RWPE2 (cell line): ENCODE measurements at regions not wholly inside any gene's neighbourhood (a gene's known extent, or its start where the extent isn't known, plus 50 kb on each side); places are given as distances from the start of the nearest gene placed in this dataset.
A peak's percentile ranks its signal among the peaks of the same experiment; 100 is the strongest.

Experiments used
- ATAC-seq: fragments of 200-7000 bp; cut with Tn5 transposase; 3 replicates; pipeline ENCODE4 v1.9.1; 2021; ENCODE audit warnings: low read depth
- DNase-seq: peaks from one replicate; pipeline ENCODE4 v3.0.0-alpha.2; 2020; ENCODE audit warnings: low spot score
- H3K27ac ChIP-seq: fragments of 450-650 bp; 2 replicates; pipeline ENCODE4 v1.5.1; 2017; ENCODE audit warnings: mild to moderate bottlenecking; ENCODE audit not compliant: poor library complexity, severe bottlenecking
- H3K27me3 ChIP-seq: fragments of 250-450 bp; sonication (Bioruptor Pico); 2 replicates; pipeline ENCODE4 v1.5.1; 2021; ENCODE audit warnings: mild to moderate bottlenecking, moderate library complexity; ENCODE audit not compliant: insufficient read depth, poor library complexity, severe bottlenecking
- H3K36me3 ChIP-seq: fragments of 250-450 bp; sonication (Bioruptor Pico); 2 replicates; pipeline ENCODE4 v1.5.1; 2020; ENCODE audit warnings: low read depth, mild to moderate bottlenecking, moderate library complexity
- H3K4me1 ChIP-seq: fragments of 250-450 bp; sonication (Bioruptor Pico); 2 replicates; pipeline ENCODE4 v1.5.1; 2021; ENCODE audit warnings: mild to moderate bottlenecking, moderate library complexity; ENCODE audit not compliant: insufficient read depth, poor library complexity, severe bottlenecking
- H3K4me3 ChIP-seq: fragments of 250-450 bp; sonication (Bioruptor Pico); 2 replicates; pipeline ENCODE4 v1.5.1; 2021; ENCODE audit warnings: mild to moderate bottlenecking, moderate library complexity; ENCODE audit not compliant: severe bottlenecking
- H3K9me3 ChIP-seq: fragments of 250-450 bp; sonication (Bioruptor Pico); 2 replicates; pipeline ENCODE4 v1.5.1; 2021; ENCODE audit warnings: mild to moderate bottlenecking, moderate library complexity; ENCODE audit not compliant: severe bottlenecking
- CTCF ChIP-seq: fragments of 450-650 bp; IDR thresholded peaks from one replicate; pipeline ENCODE4 v1.5.1; 2017; ENCODE audit warnings: mild to moderate bottlenecking, moderate library complexity; ENCODE audit not compliant: poor library complexity, severe bottlenecking

DNA sequence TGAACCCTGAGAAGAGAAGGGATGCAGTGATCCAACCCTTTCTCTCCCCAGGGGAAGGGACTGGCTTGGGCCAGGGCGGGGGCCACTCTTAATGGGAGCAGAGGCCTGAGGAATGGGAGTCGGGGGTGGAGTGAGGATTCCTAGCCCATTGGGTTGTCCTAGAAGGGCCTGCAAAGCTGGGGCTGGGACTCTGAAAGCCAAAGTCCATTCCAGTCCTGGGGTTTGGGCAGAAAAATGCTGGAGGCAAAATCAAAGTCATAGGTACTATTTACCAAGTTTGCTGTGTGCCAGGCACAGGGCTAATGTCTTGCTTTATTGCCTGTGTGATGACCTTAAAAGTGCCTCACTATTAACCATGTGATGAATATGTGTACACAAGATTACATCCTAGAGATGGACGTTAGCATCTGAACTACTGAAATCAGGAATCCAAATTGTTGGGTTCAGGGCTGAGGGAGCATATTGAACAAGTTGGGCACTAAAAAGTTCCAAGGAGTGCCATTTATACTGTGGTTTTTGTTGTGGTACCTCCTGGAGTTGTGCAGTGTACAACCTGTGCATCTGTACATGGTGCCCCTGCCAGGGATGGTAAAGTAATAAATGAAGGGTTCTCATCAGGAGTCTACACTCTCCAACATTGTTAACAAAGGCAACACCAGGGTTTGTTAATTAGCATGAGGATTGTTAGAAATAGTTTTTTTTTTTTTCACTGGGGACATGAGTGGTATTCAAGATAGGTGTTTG is 84.4 kb upstream of the NKD1 start:
- Histone ChIP-seq H3K27me3 (peaks cover 4% of the 10 kb centered on the region), H3K4me1 (no peaks in the 10 kb centered on the region), H3K27ac (no peak overlapping the region), H3K9me3 (no peaks in the 10 kb centered on the region), H3K4me3 (no peak overlapping the region), H3K36me3 (no peaks in the 10 kb centered on the region)
- no peak for TF ChIP-seq CTCF
- ATAC-seq (no peak), DNase-seq (peak; percentile 25)

GRCh38 chr16:50462793-50463507 is 85.2 kb upstream of the NKD1 start:
- no peak for ATAC-seq
- TF ChIP-seq CTCF = no peak
- Histone ChIP-seq H3K9me3 (no peaks in the 10 kb centered on the region), H3K27me3 (peaks cover 4% of the 10 kb centered on the region), H3K4me3 (no peak overlapping the region), H3K4me1 (no peaks in the 10 kb centered on the region), H3K27ac (no peak overlapping the region), H3K36me3 (no peaks in the 10 kb centered on the region)
- DNase-seq = peak; percentile 28

DNA sequence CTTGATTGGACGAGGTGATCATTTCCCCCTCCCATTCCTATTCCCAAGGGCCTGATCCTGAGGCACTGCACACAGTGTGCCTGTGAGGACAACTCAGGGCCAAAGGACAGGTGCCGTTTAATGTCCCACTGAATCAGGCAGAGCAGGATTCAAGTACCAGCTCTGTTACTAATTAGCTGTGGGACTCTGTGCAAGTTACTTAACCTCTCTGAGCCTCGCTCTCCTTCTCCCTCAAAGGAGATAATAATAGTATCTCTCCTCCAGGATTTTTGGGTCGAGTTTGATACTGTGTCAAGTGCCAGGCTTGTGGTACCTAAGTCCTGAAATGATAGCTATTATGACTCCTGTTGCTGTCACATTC is 86.8 kb upstream of the NKD1 start:
- Histone ChIP-seq H3K27ac (no peak overlapping the region), H3K9me3 (no peaks in the 10 kb centered on the region), H3K36me3 (no peaks in the 10 kb centered on the region), H3K4me1 (no peaks in the 10 kb centered on the region), H3K27me3 (peaks cover 4% of the 10 kb centered on the region), H3K4me3 (no peak overlapping the region)
- no peak for TF ChIP-seq CTCF
- no peak for DNase-seq
- no peak for ATAC-seq

- peaks cover 4% of the 10 kb centered on the region for H3K27me3 ChIP-seq
- no peak overlapping the region for H3K4me3 ChIP-seq
- no peak for TF ChIP-seq CTCF
- H3K27ac ChIP-seq = no peak overlapping the region
- no peaks in the 10 kb centered on the region for H3K9me3 ChIP-seq
- H3K36me3 ChIP-seq = no peaks in the 10 kb centered on the region
- DNase-seq (peak; percentile 24), ATAC-seq (no peak)
- H3K4me1 ChIP-seq = no peaks in the 10 kb centered on the region
These were observed 87.4 kb upstream of the NKD1 start for GRCh38 chr16:50460538-50461399.
